ENCODE measurements at regions not wholly inside any gene's neighbourhood (a gene's known extent, or its start where the extent isn't known, plus 50 kb on each side); places are given as distances from the start of the nearest gene placed in this dataset.

DNA sequence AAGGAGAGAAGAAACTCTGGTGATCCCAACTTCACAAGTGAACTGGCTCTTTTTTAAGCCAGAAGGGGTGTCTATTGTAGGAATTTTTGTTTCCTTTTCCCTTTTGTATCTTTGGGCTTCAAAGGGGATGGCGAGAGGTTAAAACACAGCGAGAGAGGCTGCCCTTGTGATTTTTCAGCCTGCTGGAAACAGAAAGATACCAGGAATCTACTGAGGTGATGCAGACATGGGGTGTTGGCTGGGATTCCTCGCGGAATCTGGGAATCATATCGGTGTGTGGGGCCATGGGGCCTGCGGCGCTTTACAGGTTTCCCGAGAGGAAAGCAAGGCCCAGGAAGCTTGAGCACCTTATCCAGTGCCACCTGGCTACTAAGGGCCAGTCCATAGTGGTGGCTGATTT is 99.4 kb upstream of the STX18 start (continued):
- TF ChIP-seq SMAD1 (IDR thresholded peaks at IDR 0.05; ENCODE audit: low read depth, partially characterized antibody) (no peak), NFYA (IDR thresholded peaks at IDR 0.05; ENCODE audit: borderline replicate concordance, low read depth, low read length) (no peak)
- TF ChIP-seq, protein P1, sequence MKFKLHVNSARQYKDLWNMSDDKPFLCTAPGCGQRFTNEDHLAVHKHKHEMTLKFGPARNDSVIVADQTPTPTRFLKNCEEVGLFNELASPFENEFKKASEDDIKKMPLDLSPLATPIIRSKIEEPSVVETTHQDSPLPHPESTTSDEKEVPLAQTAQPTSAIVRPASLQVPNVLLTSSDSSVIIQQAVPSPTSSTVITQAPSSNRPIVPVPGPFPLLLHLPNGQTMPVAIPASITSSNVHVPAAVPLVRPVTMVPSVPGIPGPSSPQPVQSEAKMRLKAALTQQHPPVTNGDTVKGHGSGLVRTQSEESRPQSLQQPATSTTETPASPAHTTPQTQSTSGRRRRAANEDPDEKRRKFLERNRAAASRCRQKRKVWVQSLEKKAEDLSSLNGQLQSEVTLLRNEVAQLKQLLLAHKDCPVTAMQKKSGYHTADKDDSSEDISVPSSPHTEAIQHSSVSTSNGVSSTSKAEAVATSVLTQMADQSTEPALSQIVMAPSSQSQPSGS (IDR thresholded peaks at IDR 0.05; ENCODE audit: low read length), result no peak

DNA sequence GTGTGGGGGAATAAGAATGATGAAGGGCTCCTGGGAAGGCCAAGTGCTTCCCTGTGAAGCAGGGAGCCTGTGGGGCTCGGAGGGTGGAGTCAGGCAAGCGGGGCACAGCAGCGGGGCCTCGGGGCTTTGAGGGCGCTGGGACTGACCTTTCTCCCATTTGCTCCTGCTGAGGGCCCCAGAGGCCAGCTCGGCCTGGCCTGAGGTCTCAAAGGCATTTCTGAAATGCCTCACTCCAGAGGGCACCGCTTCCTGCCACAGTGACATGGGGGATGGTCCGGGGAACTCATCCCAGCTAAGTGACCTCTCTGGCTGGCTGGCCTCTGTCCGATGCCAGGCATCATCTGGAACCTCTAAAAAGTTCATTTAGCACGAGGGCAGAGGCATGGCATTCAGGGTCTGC is 98.8 kb upstream of the STX18 start:
- intact Hi-C loops (cut with micrococcal nuclease; ENCODE audit: unreplicated experiment), result no loop called here
- ATAC-seq (no peak), FAIRE-seq (no peak), DNase-seq (ENCODE audit: low read depth, low spot score) (no peak)
- 88% methylated on average over 9 of the region's 10 CpGs for WGBS (ENCODE audit: insufficient coverage, insufficient replicate concordance, low lambda C conversion rate, missing lambda C conversion rate)
- in situ Hi-C loops (cut with MboI), result no loop called here
- ChIA-PET RAD21 (ENCODE audit: unreplicated experiment) (no interaction called here), SMC1A (ENCODE audit: uncharacterized antibody, unreplicated experiment) (no interaction called here), CTCF (no interaction called here), POLR2A (no interaction called here)
- no TSS peak for BruUV-seq (replicated peaks)
- Histone ChIP-seq H3K27ac (ENCODE audit: control insufficient read depth, insufficient read depth) (no peak overlapping the region), H3K9ac (ENCODE audit: control insufficient read depth, insufficient read depth, low read length) (no peak overlapping the region), H3K79me2 (ENCODE audit: control insufficient read depth, insufficient read depth, low read length) (no peaks in the 10 kb centered on the region), H3K4me2 (ENCODE audit: control insufficient read depth, insufficient read depth) (no peak overlapping the region), H3K36me3 (ENCODE audit: control insufficient read depth in 2 of 2, insufficient read depth in 2 of 2, low read length in 1 of 2) (no peaks in the 10 kb centered on the region), H4K20me1 (ENCODE audit: control insufficient read depth, insufficient read depth) (no peaks in the 10 kb centered on the region), H3K27me3 (replicated peaks in 1 of 2; ENCODE audit: control insufficient read depth in 2 of 2, insufficient read depth in 2 of 2, low read length in 1 of 2) (no peaks in the 10 kb centered on the region), H3K4me3 (no peak overlapping the region), H2AFZ (ENCODE audit: control insufficient read depth, low read depth, low read length) (no peak overlapping the region), H3K9me3 (replicated peaks; ENCODE audit: control insufficient read depth, insufficient read depth, low read length) (no peaks in the 10 kb centered on the region), H3K4me1 (ENCODE audit: control insufficient read depth, insufficient read depth, low read length) (peaks cover 8% of the 10 kb centered on the region)
- TF ChIP-seq, protein P2, sequence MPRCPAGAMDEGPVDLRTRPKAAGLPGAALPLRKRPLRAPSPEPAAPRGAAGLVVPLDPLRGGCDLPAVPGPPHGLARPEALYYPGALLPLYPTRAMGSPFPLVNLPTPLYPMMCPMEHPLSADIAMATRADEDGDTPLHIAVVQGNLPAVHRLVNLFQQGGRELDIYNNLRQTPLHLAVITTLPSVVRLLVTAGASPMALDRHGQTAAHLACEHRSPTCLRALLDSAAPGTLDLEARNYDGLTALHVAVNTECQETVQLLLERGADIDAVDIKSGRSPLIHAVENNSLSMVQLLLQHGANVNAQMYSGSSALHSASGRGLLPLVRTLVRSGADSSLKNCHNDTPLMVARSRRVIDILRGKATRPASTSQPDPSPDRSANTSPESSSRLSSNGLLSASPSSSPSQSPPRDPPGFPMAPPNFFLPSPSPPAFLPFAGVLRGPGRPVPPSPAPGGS (IDR thresholded peaks at IDR 0.05; ENCODE audit: borderline replicate concordance, insufficient read depth, low read depth, low read length, poor library complexity, severe bottlenecking), result no peak
- TF ChIP-seq, protein P3, sequence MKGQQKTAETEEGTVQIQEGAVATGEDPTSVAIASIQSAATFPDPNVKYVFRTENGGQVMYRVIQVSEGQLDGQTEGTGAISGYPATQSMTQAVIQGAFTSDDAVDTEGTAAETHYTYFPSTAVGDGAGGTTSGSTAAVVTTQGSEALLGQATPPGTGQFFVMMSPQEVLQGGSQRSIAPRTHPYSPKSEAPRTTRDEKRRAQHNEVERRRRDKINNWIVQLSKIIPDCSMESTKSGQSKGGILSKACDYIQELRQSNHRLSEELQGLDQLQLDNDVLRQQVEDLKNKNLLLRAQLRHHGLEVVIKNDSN (IDR thresholded peaks at IDR 0.05; ENCODE audit: borderline replicate concordance, extremely low read length, insufficient read depth, low read depth, low read length), result no peak
- no peak for TF ChIP-seq MXI1 (IDR thresholded peaks at IDR 0.05; ENCODE audit: low read depth, low read length)
- no peak for TF ChIP-seq DPF2 (IDR thresholded peaks at IDR 0.05)
- no peak for TF ChIP-seq NFIC (IDR thresholded peaks at IDR 0.05; ENCODE audit: low read depth, low read length)
- no peak for TF ChIP-seq YBX1 (IDR thresholded peaks at IDR 0.05)
- no peak for TF ChIP-seq ZBED1 (IDR thresholded peaks at IDR 0.05; ENCODE audit: borderline replicate concordance)
- TF ChIP-seq NR2C2 (IDR thresholded peaks at IDR 0.05; ENCODE audit: borderline replicate concordance, control insufficient read depth, insufficient read length, low read depth), result no peak
- TF ChIP-seq, protein P4, sequence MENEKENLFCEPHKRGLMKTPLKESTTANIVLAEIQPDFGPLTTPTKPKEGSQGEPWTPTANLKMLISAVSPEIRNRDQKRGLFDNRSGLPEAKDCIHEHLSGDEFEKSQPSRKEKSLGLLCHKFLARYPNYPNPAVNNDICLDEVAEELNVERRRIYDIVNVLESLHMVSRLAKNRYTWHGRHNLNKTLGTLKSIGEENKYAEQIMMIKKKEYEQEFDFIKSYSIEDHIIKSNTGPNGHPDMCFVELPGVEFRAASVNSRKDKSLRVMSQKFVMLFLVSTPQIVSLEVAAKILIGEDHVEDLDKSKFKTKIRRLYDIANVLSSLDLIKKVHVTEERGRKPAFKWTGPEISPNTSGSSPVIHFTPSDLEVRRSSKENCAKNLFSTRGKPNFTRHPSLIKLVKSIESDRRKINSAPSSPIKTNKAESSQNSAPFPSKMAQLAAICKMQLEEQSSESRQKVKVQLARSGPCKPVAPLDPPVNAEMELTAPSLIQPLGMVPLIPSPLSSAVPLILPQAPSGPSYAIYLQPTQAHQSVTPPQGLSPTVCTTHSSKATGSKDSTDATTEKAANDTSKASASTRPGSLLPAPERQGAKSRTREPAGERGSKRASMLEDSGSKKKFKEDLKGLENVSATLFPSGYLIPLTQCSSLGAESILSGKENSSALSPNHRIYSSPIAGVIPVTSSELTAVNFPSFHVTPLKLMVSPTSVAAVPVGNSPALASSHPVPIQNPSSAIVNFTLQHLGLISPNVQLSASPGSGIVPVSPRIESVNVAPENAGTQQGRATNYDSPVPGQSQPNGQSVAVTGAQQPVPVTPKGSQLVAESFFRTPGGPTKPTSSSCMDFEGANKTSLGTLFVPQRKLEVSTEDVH (IDR thresholded peaks at IDR 0.05; ENCODE audit: low read depth, partially characterized antibody), result no peak
- no peak for TF ChIP-seq NFXL1 (IDR thresholded peaks at IDR 0.05; ENCODE audit: borderline replicate concordance)
- TF ChIP-seq ZNF217 (IDR thresholded peaks at IDR 0.05), result no peak
- TF ChIP-seq CBX3 (IDR thresholded peaks at IDR 0.05; ENCODE audit: borderline replicate concordance, low read depth), result no peak
- TF ChIP-seq POU2F2 (IDR thresholded peaks at IDR 0.05; ENCODE audit: borderline replicate concordance, low read depth, low read length), result no peak
- no peak for TF ChIP-seq CBX5 (IDR thresholded peaks at IDR 0.05; ENCODE audit: low read depth)

Data from GM12878 (cell line).